ENCODE measurements at regions not wholly inside any gene's neighbourhood (a gene's known extent, or its start where the extent isn't known, plus 50 kb on each side); places are given as distances from the start of the nearest gene placed in this dataset.

DNA sequence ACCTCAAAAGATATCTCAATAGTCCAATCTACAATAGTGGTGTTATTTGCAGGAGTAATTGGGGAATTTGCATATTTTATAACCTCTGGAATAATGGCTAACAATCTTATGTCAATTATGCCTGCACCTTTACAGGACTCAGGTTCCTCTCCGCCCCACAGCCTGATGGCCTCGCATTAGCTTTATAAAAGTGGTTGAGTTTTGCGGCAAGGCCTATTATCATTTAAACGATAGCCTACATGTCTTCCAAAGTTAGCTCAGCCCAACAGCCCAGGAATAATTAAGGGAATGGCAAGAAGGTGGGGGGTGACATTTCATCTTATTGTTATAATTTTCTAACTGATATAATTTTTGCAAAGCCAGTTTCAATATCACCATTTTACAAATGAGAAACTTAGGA, 97.3 kb downstream of the RTP4 start:
- TF ChIP-seq, protein P1, sequence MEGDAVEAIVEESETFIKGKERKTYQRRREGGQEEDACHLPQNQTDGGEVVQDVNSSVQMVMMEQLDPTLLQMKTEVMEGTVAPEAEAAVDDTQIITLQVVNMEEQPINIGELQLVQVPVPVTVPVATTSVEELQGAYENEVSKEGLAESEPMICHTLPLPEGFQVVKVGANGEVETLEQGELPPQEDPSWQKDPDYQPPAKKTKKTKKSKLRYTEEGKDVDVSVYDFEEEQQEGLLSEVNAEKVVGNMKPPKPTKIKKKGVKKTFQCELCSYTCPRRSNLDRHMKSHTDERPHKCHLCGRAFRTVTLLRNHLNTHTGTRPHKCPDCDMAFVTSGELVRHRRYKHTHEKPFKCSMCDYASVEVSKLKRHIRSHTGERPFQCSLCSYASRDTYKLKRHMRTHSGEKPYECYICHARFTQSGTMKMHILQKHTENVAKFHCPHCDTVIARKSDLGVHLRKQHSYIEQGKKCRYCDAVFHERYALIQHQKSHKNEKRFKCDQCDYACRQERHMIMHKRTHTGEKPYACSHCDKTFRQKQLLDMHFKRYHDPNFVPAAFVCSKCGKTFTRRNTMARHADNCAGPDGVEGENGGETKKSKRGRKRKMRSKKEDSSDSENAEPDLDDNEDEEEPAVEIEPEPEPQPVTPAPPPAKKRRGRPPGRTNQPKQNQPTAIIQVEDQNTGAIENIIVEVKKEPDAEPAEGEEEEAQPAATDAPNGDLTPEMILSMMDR (IDR thresholded peaks at IDR 0.05; ENCODE audit: poor library complexity, severe bottlenecking) = no peak
- no peak for TF ChIP-seq EP300 (conservative IDR thresholded peaks at IDR 0.05; ENCODE audit: poor library complexity, severe bottlenecking)
- no peak for TF ChIP-seq EZH2 (IDR thresholded peaks at IDR 0.05; ENCODE audit: borderline replicate concordance, insufficient read depth, low read length, poor library complexity, severe bottlenecking)
- TF ChIP-seq RAD21 (conservative IDR thresholded peaks at IDR 0.05) = no peak
- no peak for TF ChIP-seq MXI1 (conservative IDR thresholded peaks at IDR 0.05; ENCODE audit: poor library complexity, severe bottlenecking)
